ENCODE measurements at regions not wholly inside any gene's neighbourhood (a gene's known extent, or its start where the extent isn't known, plus 50 kb on each side); places are given as distances from the start of the nearest gene placed in this dataset.

DNA sequence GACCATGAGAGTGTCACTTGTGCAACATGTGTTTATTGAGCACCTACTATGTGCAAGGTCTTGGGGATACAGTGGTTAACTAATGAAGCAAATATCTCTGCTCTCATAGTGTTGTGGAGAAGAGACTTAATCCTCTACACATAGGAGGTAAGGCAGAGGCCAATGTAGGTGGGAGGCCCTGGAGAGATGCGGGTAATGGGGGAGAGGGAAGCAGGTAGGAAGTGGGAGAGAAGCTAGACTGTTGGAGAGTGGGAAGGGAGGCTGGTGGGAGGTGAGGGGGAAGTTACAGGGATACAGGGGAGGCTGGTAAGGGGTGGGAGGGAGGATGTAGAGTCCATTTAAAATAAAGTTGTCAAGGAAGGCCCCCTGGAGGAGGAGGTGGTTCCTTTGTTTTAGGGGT is 240.0 kb downstream of the MIAT start:
- Histone ChIP-seq H3K4me3 (ENCODE audit: low read depth, low read length) (no peak overlapping the region), H3K9me3 (ENCODE audit: severe bottlenecking) (no peaks in the 10 kb centered on the region), H3K27me3 (ENCODE audit: insufficient read depth, low read depth, severe bottlenecking) (no peaks in the 10 kb centered on the region), H3K27ac (no peak overlapping the region), H3K36me3 (no peaks in the 10 kb centered on the region)
- no peak for DNase-seq
- TF ChIP-seq, protein P1, sequence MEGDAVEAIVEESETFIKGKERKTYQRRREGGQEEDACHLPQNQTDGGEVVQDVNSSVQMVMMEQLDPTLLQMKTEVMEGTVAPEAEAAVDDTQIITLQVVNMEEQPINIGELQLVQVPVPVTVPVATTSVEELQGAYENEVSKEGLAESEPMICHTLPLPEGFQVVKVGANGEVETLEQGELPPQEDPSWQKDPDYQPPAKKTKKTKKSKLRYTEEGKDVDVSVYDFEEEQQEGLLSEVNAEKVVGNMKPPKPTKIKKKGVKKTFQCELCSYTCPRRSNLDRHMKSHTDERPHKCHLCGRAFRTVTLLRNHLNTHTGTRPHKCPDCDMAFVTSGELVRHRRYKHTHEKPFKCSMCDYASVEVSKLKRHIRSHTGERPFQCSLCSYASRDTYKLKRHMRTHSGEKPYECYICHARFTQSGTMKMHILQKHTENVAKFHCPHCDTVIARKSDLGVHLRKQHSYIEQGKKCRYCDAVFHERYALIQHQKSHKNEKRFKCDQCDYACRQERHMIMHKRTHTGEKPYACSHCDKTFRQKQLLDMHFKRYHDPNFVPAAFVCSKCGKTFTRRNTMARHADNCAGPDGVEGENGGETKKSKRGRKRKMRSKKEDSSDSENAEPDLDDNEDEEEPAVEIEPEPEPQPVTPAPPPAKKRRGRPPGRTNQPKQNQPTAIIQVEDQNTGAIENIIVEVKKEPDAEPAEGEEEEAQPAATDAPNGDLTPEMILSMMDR (IDR thresholded peaks at IDR 0.05; ENCODE audit: low read depth, low read length), result no peak

- Histone ChIP-seq H3K9me3 (ENCODE audit: severe bottlenecking) (no peaks in the 10 kb centered on the region), H3K27me3 (ENCODE audit: insufficient read depth, low read depth, severe bottlenecking) (no peaks in the 10 kb centered on the region), H3K27ac (no peak overlapping the region), H3K4me3 (ENCODE audit: low read depth, low read length) (no peak overlapping the region), H3K36me3 (no peaks in the 10 kb centered on the region)
- no peak for DNase-seq
- TF ChIP-seq, protein P1 (IDR thresholded peaks at IDR 0.05; ENCODE audit: low read depth, low read length), result no peak
Observed at GRCh38 chr22:26898946-26899605, 241.7 kb downstream of the MIAT start.

DNA sequence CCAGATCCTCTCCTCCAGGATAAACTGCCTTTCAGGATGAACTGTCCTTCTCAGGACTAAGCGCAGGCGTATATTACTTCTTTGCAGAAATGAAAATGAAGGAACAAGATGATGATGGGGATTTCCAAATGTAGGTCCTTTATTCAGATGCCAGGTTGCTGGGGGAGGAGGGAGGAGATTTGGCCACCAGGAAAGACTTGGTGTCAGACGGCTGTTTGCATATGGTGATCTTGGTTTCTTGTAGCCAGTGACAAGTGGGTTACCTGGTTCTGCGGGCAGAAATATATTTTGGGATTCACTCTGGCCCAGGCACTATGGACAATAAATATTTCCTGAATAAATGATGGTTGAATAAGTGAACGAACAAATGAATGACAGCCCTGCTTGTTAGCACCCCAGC is 243.4 kb downstream of the MIAT start:
- TF ChIP-seq, protein P1 (IDR thresholded peaks at IDR 0.05; ENCODE audit: low read depth, low read length), result no peak
- Histone ChIP-seq H3K27me3 (ENCODE audit: insufficient read depth, low read depth, severe bottlenecking) (no peaks in the 10 kb centered on the region), H3K4me3 (ENCODE audit: low read depth, low read length) (no peak overlapping the region), H3K36me3 (no peaks in the 10 kb centered on the region), H3K27ac (no peak overlapping the region), H3K9me3 (ENCODE audit: severe bottlenecking) (no peaks in the 10 kb centered on the region)
- no peak for DNase-seq

- H3K9me3 ChIP-seq (ENCODE audit: severe bottlenecking), result no peaks in the 10 kb centered on the region
- no peak overlapping the region for H3K4me3 ChIP-seq (ENCODE audit: low read depth, low read length)
- TF ChIP-seq, protein P1 (IDR thresholded peaks at IDR 0.05; ENCODE audit: low read depth, low read length), result no peak
- H3K27ac ChIP-seq, result no peak overlapping the region
- no peak for DNase-seq
- H3K36me3 ChIP-seq, result no peaks in the 10 kb centered on the region
- no peaks in the 10 kb centered on the region for H3K27me3 ChIP-seq (ENCODE audit: insufficient read depth, low read depth, severe bottlenecking)
Observed at GRCh38 chr22:26901198-26901816, 243.9 kb downstream of the MIAT start.

DNA sequence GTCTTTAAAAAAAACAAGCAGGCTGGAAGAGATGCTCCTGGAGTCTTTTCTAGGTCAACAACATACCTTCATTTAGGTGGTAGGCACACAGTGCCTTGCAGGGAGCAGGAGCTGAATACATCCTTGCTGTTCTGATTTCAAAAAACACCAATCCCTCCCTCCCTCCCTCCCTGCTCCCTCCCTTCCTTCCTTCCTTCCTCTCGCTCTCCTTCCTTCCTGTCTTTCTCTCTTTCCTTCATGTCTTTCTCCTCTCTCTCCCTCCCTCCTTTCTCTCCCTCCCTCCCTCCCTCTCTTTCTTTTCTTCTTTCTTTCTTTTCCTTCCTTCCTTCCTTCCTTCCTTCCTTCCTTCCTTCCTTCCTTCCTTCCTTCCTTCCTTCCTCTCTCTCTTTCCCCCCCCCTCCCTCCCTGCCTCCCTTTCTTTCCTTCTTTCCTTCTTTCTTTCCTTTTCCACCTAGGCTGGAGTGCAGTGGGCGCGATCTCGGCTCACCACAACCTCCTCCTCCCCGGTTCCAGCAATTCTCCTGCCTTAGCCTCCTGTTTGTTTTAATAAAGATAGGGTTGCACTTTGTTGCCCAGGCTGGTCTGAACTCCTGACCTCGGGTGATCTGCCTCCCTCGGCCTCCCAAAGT is 245.1 kb downstream of the MIAT start:
- TF ChIP-seq, protein P1 (IDR thresholded peaks at IDR 0.05; ENCODE audit: low read depth, low read length), result no peak
- DNase-seq, result no peak
- no peaks in the 10 kb centered on the region for H3K36me3 ChIP-seq
- H3K9me3 ChIP-seq (ENCODE audit: severe bottlenecking), result no peaks in the 10 kb centered on the region
- H3K4me3 ChIP-seq (ENCODE audit: low read depth, low read length), result peak overlapping the region; percentile 40
- peak overlapping the region; percentile 24; the same call in 1 of the 2 replicates for H3K27ac ChIP-seq
- H3K27me3 ChIP-seq (ENCODE audit: insufficient read depth, low read depth, severe bottlenecking), result no peaks in the 10 kb centered on the region
